H1 (cell line): ENCODE measurements at regions not wholly inside any gene's neighbourhood (a gene's known extent, or its start where the extent isn't known, plus 50 kb on each side); places are given as distances from the start of the nearest gene placed in this dataset.

Experiments
- CTCF ChIA-PET: fragments of 300-600 bp; sonication (Branson Sonifier 250); formaldehyde crosslinking; loops from one replicate; lab custom pipeline; 2021; ENCODE audit not compliant: partially characterized antibody; lab: Charles Lee
- POLR2A ChIA-PET: fragments of 300-600 bp; sonication (Branson Sonifier 250); formaldehyde crosslinking; loops from one replicate; lab custom pipeline; 2021; ENCODE audit warnings: inconsistent platforms; ENCODE audit not compliant: partially characterized antibody; lab: Charles Lee
- DNase-seq, 2 experiments: peaks; one replicate each; pipeline versions ENCODE4 v3.0.0 to v3.0.0-alpha.2; 2010 to 2022; ENCODE audit warnings: low spot score in 2 of 2, low read depth in 1 of 2, mixed read lengths in 1 of 2
- FAIRE-seq: peaks from 2 replicates; lab custom pipeline; 2011; peaks lifted over from hg19 to GRCh38; lab: Jason Lieb, UNC
- H2AFZ ChIP-seq: 2 replicates; pipeline ENCODE4 v1.8.1; 2012; ENCODE audit warnings: low read length, inconsistent platforms
- H2AK5ac ChIP-seq: 2 replicates; pipeline ENCODE4 v1.6.1; 2013; ENCODE audit warnings: low read depth, low read length
- H2BK120ac ChIP-seq: replicated peaks from 2 replicates; pipeline ENCODE3; 2013; ENCODE audit warnings: low read depth, low read length, inconsistent platforms
- H2BK12ac ChIP-seq: 2 replicates; pipeline ENCODE4 v1.6.1; 2013; ENCODE audit warnings: low read depth, low read length
- H2BK15ac ChIP-seq: 2 replicates; pipeline ENCODE4 v1.6.1; 2013; ENCODE audit warnings: low read length
- H2BK20ac ChIP-seq: 2 replicates; pipeline ENCODE4 v1.6.1; 2013; ENCODE audit warnings: low read length
- H2BK5ac ChIP-seq: 2 replicates; pipeline ENCODE4 v1.6.1; 2013; ENCODE audit warnings: low read depth, low read length
- H3K14ac ChIP-seq: 2 replicates; pipeline ENCODE4 v1.6.1; 2013; ENCODE audit warnings: inconsistent platforms; ENCODE audit not compliant: insufficient read length
- H3K18ac ChIP-seq: 2 replicates; pipeline ENCODE4 v1.6.1; 2013; ENCODE audit warnings: low read length; ENCODE audit errors: extremely low read depth
- H3K23ac ChIP-seq: 2 replicates; pipeline ENCODE4 v1.6.1; 2013; ENCODE audit warnings: inconsistent platforms; ENCODE audit not compliant: insufficient read length
- H3K23me2 ChIP-seq: 2 replicates; pipeline ENCODE4 v1.6.1; 2013; ENCODE audit warnings: low read depth, low read length
- H3K27ac ChIP-seq: 2 replicates; pipeline ENCODE4 v1.6.1; 2011; ENCODE audit warnings: low read depth, low read length, inconsistent platforms
- H3K27me3 ChIP-seq, 4 experiments: replicated peaks in 1 of 4; 1 replicate in 1 of 4; 2 replicates in 3 of 4; pipeline versions ENCODE4 v1.6.1 to v1.8.1; 2011 to 2013; ENCODE audit warnings: low read length in 3 of 4, mild to moderate bottlenecking in 3 of 4, inconsistent platforms in 2 of 4, mixed read lengths in 2 of 4, moderate library complexity in 1 of 4; ENCODE audit not compliant: control insufficient read depth in 3 of 4, insufficient read depth in 3 of 4; ENCODE audit errors: extremely low read depth in 1 of 4
- H3K36me3 ChIP-seq, 4 experiments: 2 replicates each; pipeline versions ENCODE4 v1.6.1 to v1.8.1; 2011 to 2013; ENCODE audit warnings: mild to moderate bottlenecking in 4 of 4, low read length in 3 of 4, moderate library complexity in 2 of 4, control low read depth in 1 of 4, inconsistent platforms in 1 of 4; ENCODE audit not compliant: insufficient read depth in 4 of 4, control insufficient read depth in 2 of 4
- H3K4ac ChIP-seq: replicated peaks from 2 replicates; pipeline ENCODE3; 2013; ENCODE audit warnings: low read length, low read depth, mixed read lengths, inconsistent platforms; ENCODE audit not compliant: insufficient read length
- H3K4me1 ChIP-seq, 4 experiments: replicated peaks in 1 of 4; 1 replicate in 1 of 4; 2 replicates in 3 of 4; pipeline versions ENCODE4 v1.6.1 to v1.8.1; 2011 to 2013; ENCODE audit warnings: low read length in 3 of 4, inconsistent platforms in 2 of 4, mixed read lengths in 1 of 4; ENCODE audit not compliant: insufficient read depth in 4 of 4, control insufficient read depth in 3 of 4
- H3K4me2 ChIP-seq, 2 experiments: 2 replicates each; pipeline versions ENCODE4 v1.6.1 to v1.8.1; 2011 to 2013; ENCODE audit warnings: low read depth in 2 of 2, low read length in 2 of 2, control low read depth in 1 of 2, inconsistent platforms in 1 of 2, mild to moderate bottlenecking in 1 of 2; ENCODE audit not compliant: insufficient read depth in 1 of 2
- H3K4me3 ChIP-seq, 4 experiments: fragments of 200-600, 300-600 bp in 1 of 4; sonication (generic), shearing (Covaris generic), sonication (Bioruptor Twin) in 1 of 4; 2 replicates each; pipeline versions ENCODE4 v1.5.1 to v1.8.1; 2011 to 2016; ENCODE audit warnings: low read length in 4 of 4, low read depth in 3 of 4, control low read depth in 2 of 4, inconsistent platforms in 2 of 4, mild to moderate bottlenecking in 2 of 4, mixed read lengths in 1 of 4, moderate library complexity in 1 of 4; ENCODE audit not compliant: insufficient read depth in 2 of 4; ENCODE audit errors: extremely low read depth in 1 of 4
- H3K56ac ChIP-seq: replicated peaks from 2 replicates; pipeline ENCODE3; 2013; ENCODE audit warnings: low read depth, mild to moderate bottlenecking, mixed read lengths, low read length, inconsistent platforms; ENCODE audit not compliant: insufficient read length
- H3K79me1 ChIP-seq: 2 replicates; pipeline ENCODE4 v1.6.1; 2013; ENCODE audit warnings: low read depth, low read length, control low read depth
- H3K79me2 ChIP-seq, 2 experiments: 2 replicates each; pipeline versions ENCODE4 v1.6.1 to v1.8.1; 2012 to 2013; ENCODE audit warnings: low read length in 2 of 2, mild to moderate bottlenecking in 2 of 2, inconsistent platforms in 1 of 2; ENCODE audit not compliant: insufficient read depth in 2 of 2, control insufficient read depth in 1 of 2
- H3K9ac ChIP-seq, 4 experiments: replicated peaks in 1 of 4; 1 replicate in 1 of 4; 2 replicates in 3 of 4; pipeline versions ENCODE4 v1.6.1 to v1.8.1; 2011 to 2013; ENCODE audit warnings: low read depth in 3 of 4, low read length in 3 of 4, control low read depth in 2 of 4, mild to moderate bottlenecking in 2 of 4, moderate library complexity in 2 of 4, inconsistent platforms in 1 of 4; ENCODE audit errors: extremely low read depth in 1 of 4
- H3K9me3 ChIP-seq, 2 experiments: 2 replicates each; pipeline versions ENCODE4 v1.6.1 to v1.8.1; 2012 to 2013; ENCODE audit warnings: mild to moderate bottlenecking in 2 of 2, moderate library complexity in 2 of 2, control low read depth in 1 of 2, inconsistent platforms in 1 of 2, low read depth in 1 of 2, low read length in 1 of 2, mixed read lengths in 1 of 2; ENCODE audit not compliant: insufficient read depth in 2 of 2
- H4K20me1 ChIP-seq, 2 experiments: replicated peaks in 1 of 2; 2 replicates each; pipeline versions ENCODE3 to v1.8.1; 2011 to 2013; ENCODE audit warnings: inconsistent platforms in 2 of 2, low read length in 2 of 2, mild to moderate bottlenecking in 1 of 2; ENCODE audit not compliant: insufficient read depth in 2 of 2, control insufficient read depth in 1 of 2
- H4K5ac ChIP-seq: 2 replicates; pipeline ENCODE4 v1.6.1; 2013; ENCODE audit warnings: low read length, low read depth, mixed read lengths, inconsistent platforms; ENCODE audit not compliant: insufficient read length
- H4K8ac ChIP-seq: 2 replicates; pipeline ENCODE4 v1.8.0; 2013; ENCODE audit warnings: mild to moderate bottlenecking, moderate library complexity, low read length, inconsistent platforms; ENCODE audit not compliant: insufficient read depth; ENCODE audit errors: extremely low read depth
- H4K91ac ChIP-seq: replicated peaks from 2 replicates; pipeline ENCODE3; 2013; ENCODE audit warnings: low read length, mixed read lengths, inconsistent platforms; ENCODE audit not compliant: insufficient read length
- ASH2L ChIP-seq: fragments of 200-600, 300-600 bp; sonication (generic); IDR thresholded peaks from one replicate; pipeline ENCODE4 v1.7.1; 2017; ENCODE audit warnings: low read length
- CTBP2 ChIP-seq: IDR thresholded peaks from 2 replicates; pipeline ENCODE4 v1.7.0; 2011; ENCODE audit warnings: borderline replicate concordance, mild to moderate bottlenecking, moderate library complexity, mixed read lengths, low read length; ENCODE audit not compliant: insufficient read depth, insufficient read length
- CTCF ChIP-seq, 3 experiments: IDR thresholded peaks; 1 replicate in 2 of 3; 2 replicates in 1 of 3; pipeline versions ENCODE4 v1.5.1 to v1.6.1; 2011; ENCODE audit warnings: low read length in 3 of 3, mild to moderate bottlenecking in 3 of 3, inconsistent platforms in 2 of 3, low read depth in 1 of 3, moderate library complexity in 1 of 3; ENCODE audit not compliant: insufficient read depth in 1 of 3; ENCODE audit errors: control extremely low read depth in 1 of 3
- EGR1 ChIP-seq: IDR thresholded peaks from 2 replicates; pipeline ENCODE4 v1.6.1; 2011; ENCODE audit warnings: low read depth, low read length, borderline replicate concordance
- EZH2 ChIP-seq: fragments of 200-600 bp; sonication (generic); IDR thresholded peaks from 2 replicates; pipeline ENCODE4 v1.7.1; 2012; ENCODE audit warnings: low read depth, mild to moderate bottlenecking, moderate library complexity, low read length, inconsistent platforms; ENCODE audit not compliant: severe bottlenecking
- JUN ChIP-seq: IDR thresholded peaks from 2 replicates; pipeline ENCODE4 v1.6.1; 2011; ENCODE audit warnings: low read depth, mild to moderate bottlenecking, improper control_type of control experiment, low read length
- KDM1A ChIP-seq: fragments of 200-600, 300-600 bp; sonication (generic); IDR thresholded peaks from 2 replicates; pipeline ENCODE4 v1.7.1; 2016; ENCODE audit warnings: mild to moderate bottlenecking, low read length, borderline replicate concordance
- SAP30 ChIP-seq: fragments of 300-600 bp; sonication (generic); IDR thresholded peaks from 2 replicates; pipeline ENCODE4 v1.7.1; 2012; ENCODE audit warnings: low read length, moderate library complexity, mild to moderate bottlenecking, inconsistent platforms; ENCODE audit not compliant: insufficient read depth, insufficient replicate concordance
- TAF7 ChIP-seq: optimal IDR thresholded peaks from 2 replicates; pipeline ENCODE3; 2011; ENCODE audit warnings: low read depth, mild to moderate bottlenecking, inconsistent platforms, low read length, moderate library complexity, borderline replicate concordance
- TEAD4 ChIP-seq: IDR thresholded peaks from 2 replicates; pipeline ENCODE4 v1.6.1; 2012; ENCODE audit warnings: low read depth, low read length, inconsistent platforms, mixed read lengths
- YY1 ChIP-seq: IDR thresholded peaks from 2 replicates; pipeline ENCODE4 v1.6.1; 2011; ENCODE audit warnings: low read depth, mild to moderate bottlenecking, low read length

GRCh38 chr4:107351196-107351595 lies 315.1 kb upstream of the DKK2 start:
- Histone ChIP-seq H3K56ac (no peak overlapping the region), H2BK12ac (no peak overlapping the region), H3K18ac (no peak overlapping the region), H4K8ac (no peak overlapping the region), H3K23ac (no peak overlapping the region), H3K4me2 (no peak overlapping the region), H4K5ac (no peak overlapping the region), H3K9ac (no peak overlapping the region), H3K4ac (no peak overlapping the region), H3K4me3 (no peak overlapping the region), H2BK15ac (no peak overlapping the region), H3K27ac (no peak overlapping the region), H3K79me1 (no peaks in the 10 kb centered on the region), H3K23me2 (no peaks in the 10 kb centered on the region), H3K79me2 (no peaks in the 10 kb centered on the region), H4K20me1 (no peaks in the 10 kb centered on the region), H2AK5ac (no peak overlapping the region), H2BK5ac (no peak overlapping the region), H4K91ac (no peak overlapping the region), H3K9me3 (peaks cover 4 to 8% of the 10 kb centered on the region in 2 experiments), H2AFZ (no peak overlapping the region), H3K14ac (no peak overlapping the region), H3K36me3 (no peaks in the 10 kb centered on the region; a peak in 1 of 8 replicates), H2BK120ac (no peak overlapping the region), H3K4me1 (peaks cover 0 to 14% (median 8%) of the 10 kb centered on the region in 4 experiments; a peak in 4 of 7 replicates), H2BK20ac (no peak overlapping the region), H3K27me3 (no peaks in the 10 kb centered on the region)
- CTCF ChIA-PET = interaction anchor here (1.2 kb wide), 1 partner anchor 168 kb away, joined by 3 read pairs; no protein-coding TSS in a partner anchor
- DNase-seq = no peak
- POLR2A ChIA-PET = no interaction called here
- TF ChIP-seq JUN (no peak), YY1 (no peak), TEAD4 (no peak), CTBP2 (no peak), CTCF (IDR thresholded peaks at IDR 0.05; ENCODE audit: control extremely low read depth in 1 of 3, insufficient read depth in 1 of 3, low read depth in 1 of 3, low read length in 3 of 3) (no peak), KDM1A (no peak), EGR1 (no peak), SAP30 (no peak), TAF7 (no peak), EZH2 (no peak), ASH2L (no peak)
- no peak for FAIRE-seq
